ENCODE measurements at regions not wholly inside any gene's neighbourhood (a gene's known extent, or its start where the extent isn't known, plus 50 kb on each side); places are given as distances from the start of the nearest gene placed in this dataset.

DNA sequence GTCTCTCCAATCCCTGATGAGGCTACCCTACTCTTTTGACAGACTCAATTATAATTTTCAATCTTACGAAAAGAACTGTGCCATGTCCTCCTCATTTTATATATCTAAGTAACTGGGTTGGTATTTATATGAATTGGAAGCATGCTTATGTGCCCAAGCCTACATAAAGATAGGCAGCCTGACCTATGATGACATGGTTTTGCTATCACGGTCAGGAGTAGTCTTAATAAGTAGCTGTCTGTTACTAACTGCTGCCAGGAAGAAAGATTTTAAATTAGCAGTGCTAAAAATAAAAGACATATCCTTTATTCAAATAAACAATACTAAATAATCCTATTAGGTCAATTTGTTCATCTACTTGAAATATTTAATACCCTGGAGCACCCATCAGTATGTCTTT is 102.0 kb upstream of the DTNA start:
- Histone ChIP-seq H3K36me3 (ENCODE audit: control insufficient read depth, insufficient read depth, low read length) (no peaks in the 10 kb centered on the region), H3K4me3 (ENCODE audit: low read depth, low read length) (no peak overlapping the region), H3K27me3 (ENCODE audit: control insufficient read depth, insufficient read depth, low read length) (no peaks in the 10 kb centered on the region)
- no peak for DNase-seq (ENCODE audit: low read depth)
- TF ChIP-seq CTCF (IDR thresholded peaks at IDR 0.05; ENCODE audit: insufficient read depth, low read length, poor library complexity, severe bottlenecking): no peak

DNA sequence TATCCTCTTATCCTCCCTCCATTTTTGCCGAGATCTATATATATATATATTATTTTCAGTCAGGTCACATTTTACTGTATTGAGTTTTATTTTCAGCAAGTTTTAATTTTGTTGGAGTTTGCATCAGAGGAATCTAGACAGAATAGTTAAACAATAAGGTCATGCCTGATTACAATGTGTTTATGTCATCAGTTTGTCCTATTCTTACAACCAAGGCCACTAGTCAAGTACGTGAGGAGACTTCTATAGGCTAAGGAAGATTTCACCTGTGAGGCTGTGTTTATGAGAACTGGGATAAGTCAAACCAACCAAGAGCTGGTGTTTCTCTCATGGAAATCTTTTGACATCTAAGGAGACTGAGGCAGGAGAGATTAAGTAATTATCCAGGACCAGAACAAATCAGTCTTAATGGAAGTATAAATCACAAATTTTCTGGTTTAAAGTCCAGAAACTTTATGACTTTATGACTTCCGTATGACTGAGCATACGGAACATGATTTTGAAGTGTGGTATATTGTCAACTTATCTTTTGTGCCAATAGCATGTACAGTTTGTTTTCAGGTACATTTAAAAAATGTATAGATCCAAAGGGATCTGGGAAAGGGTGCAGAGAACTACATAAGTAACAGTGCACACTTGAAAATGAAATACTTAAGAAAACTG is 100.0 kb upstream of the DTNA start:
- Histone ChIP-seq H3K4me3 (ENCODE audit: low read depth, low read length) (no peak overlapping the region), H3K36me3 (ENCODE audit: control insufficient read depth, insufficient read depth, low read length) (no peaks in the 10 kb centered on the region), H3K27me3 (ENCODE audit: control insufficient read depth, insufficient read depth, low read length) (no peaks in the 10 kb centered on the region)
- no peak for DNase-seq (ENCODE audit: low read depth)
- TF ChIP-seq CTCF (IDR thresholded peaks at IDR 0.05; ENCODE audit: insufficient read depth, low read length, poor library complexity, severe bottlenecking): no peak

DNA sequence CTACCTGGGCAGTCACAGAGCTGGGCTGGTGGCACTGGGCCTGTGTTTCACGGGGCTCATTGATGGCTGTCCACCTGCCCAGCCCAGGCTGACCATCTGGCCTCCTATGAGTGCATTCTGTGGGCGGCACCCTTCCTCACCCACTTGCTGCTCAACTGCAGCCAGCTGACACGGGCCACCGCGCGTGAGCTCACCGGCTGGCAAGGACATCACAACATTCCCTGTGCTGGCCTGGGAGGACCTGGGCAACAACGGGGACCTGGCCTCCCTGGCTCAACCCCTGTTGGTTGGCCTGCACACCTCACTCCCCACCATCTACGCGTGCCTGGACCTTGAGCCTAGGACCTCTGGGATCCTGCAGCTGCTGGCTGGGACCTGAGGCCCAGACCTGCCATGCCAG is 98.2 kb upstream of the DTNA start:
- no peak overlapping the region for H3K4me3 ChIP-seq (ENCODE audit: low read depth, low read length)
- H3K36me3 ChIP-seq (ENCODE audit: control insufficient read depth, insufficient read depth, low read length): no peaks in the 10 kb centered on the region
- DNase-seq (ENCODE audit: low read depth): no peak
- no peak for TF ChIP-seq CTCF (IDR thresholded peaks at IDR 0.05; ENCODE audit: insufficient read depth, low read length, poor library complexity, severe bottlenecking)
- no peaks in the 10 kb centered on the region for H3K27me3 ChIP-seq (ENCODE audit: control insufficient read depth, insufficient read depth, low read length)

DNA sequence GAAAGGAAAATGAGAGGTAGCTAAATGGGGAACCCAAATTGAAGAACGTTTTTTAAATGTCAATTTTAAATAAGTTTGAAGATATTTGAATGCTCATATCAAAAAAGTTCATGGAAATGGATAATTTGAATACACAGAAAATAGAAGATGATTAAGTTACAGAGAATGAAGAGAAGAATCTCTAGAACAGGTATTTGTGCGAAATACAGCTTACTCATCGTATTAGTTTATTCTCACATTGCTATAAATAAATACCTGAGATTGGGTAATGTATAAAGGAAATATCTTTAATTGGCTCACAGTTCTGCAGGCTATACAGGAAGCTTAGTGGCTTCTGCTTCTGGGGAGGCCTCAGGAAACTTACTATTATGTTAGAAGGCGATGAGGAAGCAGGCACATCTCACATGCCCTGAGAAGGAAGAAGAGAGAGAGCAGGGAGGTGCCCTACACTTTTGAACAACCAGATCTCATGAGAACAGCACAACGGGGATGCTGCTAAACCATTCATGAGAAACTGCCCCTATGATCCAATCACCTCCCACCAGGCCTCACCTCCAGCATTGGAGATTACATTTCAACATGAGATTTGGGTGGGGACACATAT is 89.7 kb upstream of the DTNA start:
- no peak for DNase-seq (ENCODE audit: low read depth)
- Histone ChIP-seq H3K36me3 (ENCODE audit: control insufficient read depth, insufficient read depth, low read length) (no peaks in the 10 kb centered on the region), H3K27me3 (ENCODE audit: control insufficient read depth, insufficient read depth, low read length) (no peaks in the 10 kb centered on the region), H3K4me3 (ENCODE audit: low read depth, low read length) (no peak overlapping the region)
- TF ChIP-seq CTCF (IDR thresholded peaks at IDR 0.05; ENCODE audit: insufficient read depth, low read length, poor library complexity, severe bottlenecking): no peak

DNA sequence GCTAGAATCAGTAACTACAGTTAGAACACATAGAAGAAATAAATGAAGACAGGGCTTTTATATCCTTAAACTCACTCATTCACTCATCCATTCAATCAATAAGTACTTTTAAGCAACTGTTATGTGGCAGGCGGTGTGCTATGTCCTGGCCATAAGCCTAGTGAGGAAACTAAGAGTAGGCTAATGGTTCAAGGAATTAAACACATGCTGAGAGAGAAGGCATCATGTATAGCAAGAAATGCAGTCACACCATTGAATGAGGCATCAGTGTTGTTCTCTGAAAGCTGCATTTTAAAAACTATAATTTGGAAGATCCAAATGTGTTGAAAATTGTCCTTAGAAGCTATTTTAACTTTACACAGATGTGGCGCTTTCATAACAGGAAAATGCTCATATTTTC is 86.5 kb upstream of the DTNA start:
- TF ChIP-seq CTCF (IDR thresholded peaks at IDR 0.05; ENCODE audit: insufficient read depth, low read length, poor library complexity, severe bottlenecking): no peak
- no peak overlapping the region for H3K4me3 ChIP-seq (ENCODE audit: low read depth, low read length)

DNA sequence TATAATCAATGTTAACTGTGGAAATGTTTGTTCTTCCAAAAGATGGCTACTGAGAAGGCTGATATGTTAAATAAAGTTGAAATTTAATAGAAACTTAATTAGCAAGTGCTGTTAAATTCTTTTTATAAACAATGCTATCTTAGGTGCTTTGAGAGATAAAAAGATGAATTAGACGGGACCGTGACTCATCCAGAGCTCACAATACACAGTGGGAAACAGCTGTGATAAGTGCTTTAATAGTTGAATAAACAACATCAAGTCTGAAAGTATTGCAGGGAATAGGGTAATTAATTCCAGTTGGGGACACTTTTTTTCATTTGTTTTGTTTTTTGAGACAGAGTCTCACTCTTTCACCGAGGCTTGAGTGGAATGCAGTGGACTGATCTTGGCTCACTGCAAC is 85.5 kb upstream of the DTNA start:
- DNase-seq (ENCODE audit: low read depth): no peak
- Histone ChIP-seq H3K27me3 (ENCODE audit: control insufficient read depth, insufficient read depth, low read length) (no peaks in the 10 kb centered on the region), H3K36me3 (ENCODE audit: control insufficient read depth, insufficient read depth, low read length) (no peaks in the 10 kb centered on the region), H3K4me3 (ENCODE audit: low read depth, low read length) (no peak overlapping the region)
- no peak for TF ChIP-seq CTCF (IDR thresholded peaks at IDR 0.05; ENCODE audit: insufficient read depth, low read length, poor library complexity, severe bottlenecking)

More for the DNA sequence above, 86.5 kb upstream of the DTNA start:
- no peak for DNase-seq (ENCODE audit: low read depth)
- Histone ChIP-seq H3K36me3 (ENCODE audit: control insufficient read depth, insufficient read depth, low read length) (no peaks in the 10 kb centered on the region), H3K27me3 (ENCODE audit: control insufficient read depth, insufficient read depth, low read length) (no peaks in the 10 kb centered on the region)

Data from kidney epithelial cell (primary cell).